GM23338 (cell line): ENCODE measurements at regions not wholly inside any gene's neighbourhood (a gene's known extent, or its start where the extent isn't known, plus 50 kb on each side); places are given as distances from the start of the nearest gene placed in this dataset.

Experiments
- ATAC-seq: fragments of 200-7000 bp; cut with Tn5 transposase; 3 replicates; pipeline ENCODE4 v1.9.1; 2020
- DNase-seq: peaks from one replicate; pipeline ENCODE4 v3.0.0-alpha.2; 2015; ENCODE audit warnings: low spot score
- H2AFZ ChIP-seq: fragments of 200-600 bp; sonication (generic); 2 replicates; pipeline ENCODE4 v1.8.0; 2016; ENCODE audit warnings: antibody characterized with exemption, mild to moderate bottlenecking, moderate library complexity
- H3F3A ChIP-seq: fragments of 200-600 bp; sonication (generic); replicated peaks from 2 replicates; pipeline ENCODE4 v1.8.0; 2017; ENCODE audit warnings: antibody characterized with exemption, mixed run types, low read depth
- H3K27ac ChIP-seq: fragments of 200-600 bp; sonication (generic); 2 replicates; pipeline ENCODE4 v1.6.1; 2016; ENCODE audit warnings: low read depth
- H3K27me3 ChIP-seq: fragments of 200-600 bp; sonication (generic); 2 replicates; pipeline ENCODE4 v1.8.0; 2016; ENCODE audit warnings: mild to moderate bottlenecking, mixed run types, moderate library complexity; ENCODE audit not compliant: insufficient read depth
- H3K36me3 ChIP-seq: fragments of 200-600 bp; sonication (generic); 2 replicates; pipeline ENCODE4 v1.8.0; 2016; ENCODE audit warnings: mild to moderate bottlenecking; ENCODE audit not compliant: insufficient read depth
- H3K4me1 ChIP-seq: fragments of 200-600 bp; sonication (generic); 2 replicates; pipeline ENCODE4 v1.8.0; 2016; ENCODE audit warnings: mild to moderate bottlenecking, moderate library complexity; ENCODE audit not compliant: insufficient read depth
- H3K4me2 ChIP-seq: fragments of 200-600 bp; sonication (generic); 2 replicates; pipeline ENCODE4 v1.7.1; 2017; ENCODE audit warnings: mixed run types
- H3K4me3 ChIP-seq: fragments of 200-600 bp; sonication (generic); 2 replicates; pipeline ENCODE4 v1.6.1; 2016; ENCODE audit warnings: mixed run types
- H3K79me2 ChIP-seq: fragments of 200-600 bp; sonication (generic); replicated peaks from 2 replicates; pipeline ENCODE4 v1.8.0; 2017; ENCODE audit warnings: mild to moderate bottlenecking; ENCODE audit not compliant: insufficient read depth
- H3K9me2 ChIP-seq: fragments of 200-600 bp; sonication (generic); 2 replicates; pipeline ENCODE4 v1.8.0; 2017; ENCODE audit not compliant: insufficient read depth
- H4K20me1 ChIP-seq: fragments of 200-600 bp; sonication (generic); replicated peaks from 2 replicates; pipeline ENCODE4 v1.8.0; 2017; ENCODE audit warnings: mild to moderate bottlenecking; ENCODE audit not compliant: insufficient read depth
- H3K27ac Mint-ChIP-seq: 2 replicates; pipeline ENCODE4 v1.8.0; 2020; ENCODE audit warnings: inconsistent platforms, mild to moderate bottlenecking, moderate library complexity, mixed read lengths
- H3K27me3 Mint-ChIP-seq: 3 replicates; pipeline ENCODE4 v1.8.0; 2022; ENCODE audit warnings: low read depth, mild to moderate bottlenecking, moderate library complexity, mixed read lengths, inconsistent platforms; ENCODE audit not compliant: insufficient read depth, poor library complexity
- H3K36me3 Mint-ChIP-seq: 3 replicates; pipeline ENCODE4 v1.8.0; 2021; ENCODE audit warnings: low read depth, mild to moderate bottlenecking, inconsistent platforms, moderate library complexity, mixed read lengths
- H3K4me1 Mint-ChIP-seq: 3 replicates; pipeline ENCODE4 v1.8.0; 2020; ENCODE audit warnings: mild to moderate bottlenecking, inconsistent platforms, mixed read lengths
- H3K4me3 Mint-ChIP-seq: 3 replicates; pipeline ENCODE4 v1.8.0; 2021; ENCODE audit warnings: moderate library complexity, mild to moderate bottlenecking, inconsistent platforms, mixed read lengths
- H3K9me3 Mint-ChIP-seq: 3 replicates; pipeline ENCODE4 v1.8.0; 2020; ENCODE audit warnings: moderate library complexity, mild to moderate bottlenecking, inconsistent platforms, mixed read lengths
- CREB1 ChIP-seq: fragments of 250-450 bp; sonication (Bioruptor Pico); IDR thresholded peaks from 2 replicates; pipeline ENCODE4 v1.5.0; 2020; ENCODE audit warnings: low read depth, mild to moderate bottlenecking, moderate library complexity
- EZH2 ChIP-seq: fragments of 200-600 bp; sonication (generic); IDR thresholded peaks from one replicate; pipeline ENCODE4 v1.8.0; 2017; ENCODE audit warnings: antibody characterized with exemption, mild to moderate bottlenecking, low read depth; ENCODE audit not compliant: unreplicated experiment
- EZH2phosphoT487 ChIP-seq: fragments of 200-600 bp; sonication (generic); IDR thresholded peaks from one replicate; pipeline ENCODE4 v1.8.1; 2018; ENCODE audit warnings: antibody characterized with exemption; ENCODE audit not compliant: unreplicated experiment
- JUNB ChIP-seq: IDR thresholded peaks from one replicate; pipeline ENCODE4 v1.6.1; 2016; ENCODE audit warnings: antibody characterized with exemption; ENCODE audit not compliant: unreplicated experiment
- NANOG ChIP-seq: IDR thresholded peaks from 2 replicates; pipeline ENCODE4 v1.6.1; 2016; ENCODE audit warnings: antibody characterized with exemption, borderline replicate concordance
- POLR2AphosphoS5 ChIP-seq: IDR thresholded peaks from 2 replicates; pipeline ENCODE4 v1.6.1; 2016; ENCODE audit warnings: antibody characterized with exemption, low read depth
- REST ChIP-seq: IDR thresholded peaks from one replicate; pipeline ENCODE4 v1.6.1; 2018; ENCODE audit warnings: antibody characterized with exemption; ENCODE audit not compliant: unreplicated experiment
- STAT1 ChIP-seq: IDR thresholded peaks from one replicate; pipeline ENCODE4 v1.6.1; 2016; ENCODE audit warnings: antibody characterized with exemption; ENCODE audit not compliant: unreplicated experiment
- ZNF114 ChIP-seq: fragments of 250-450 bp; sonication (Bioruptor Pico); IDR thresholded peaks from 2 replicates; pipeline ENCODE4 v1.5.0; 2020; ENCODE audit warnings: mild to moderate bottlenecking, moderate library complexity
- ZNF331 ChIP-seq: fragments of 250-450 bp; sonication (Bioruptor Pico); IDR thresholded peaks from 2 replicates; pipeline ENCODE4 v1.5.0; 2020; ENCODE audit warnings: low read depth, mild to moderate bottlenecking, moderate library complexity
- TF ChIP-seq, protein P1 (sequence below): IDR thresholded peaks from 2 replicates; pipeline ENCODE4 v1.6.1; 2016; ENCODE audit warnings: antibody characterized with exemption
- TF ChIP-seq, protein P2 (sequence below): fragments of 250-450 bp; sonication (Bioruptor Pico); IDR thresholded peaks from 2 replicates; pipeline ENCODE4 v1.5.0; 2020; ENCODE audit warnings: mild to moderate bottlenecking, moderate library complexity
- TF ChIP-seq, protein P3 (sequence below), 2 experiments: fragments of 200-600 bp in 1 of 2; sonication (generic) in 1 of 2; conservative IDR thresholded peaks; 2 replicates each; pipeline versions ENCODE4 v1.5.1 to v1.6.1; 2016 to 2017; ENCODE audit warnings: antibody characterized with exemption in 2 of 2, low read depth in 2 of 2, mild to moderate bottlenecking in 2 of 2, moderate library complexity in 1 of 2

GRCh38 chr6:141437011-141437410 lies 695.7 kb upstream of the GJE1 start:
- no peaks in the 10 kb centered on the region for H4K20me1 ChIP-seq
- no peak overlapping the region for H3K4me2 ChIP-seq
- Mint-ChIP-seq H3K27ac (no peak overlapping the region), H3K4me3 (no peak overlapping the region), H3K27me3 (no peaks in the 10 kb centered on the region), H3K9me3 (peaks cover 23% of the 10 kb centered on the region; the same call in 2 of the 3 replicates), H3K36me3 (peaks cover 19% of the 10 kb centered on the region), H3K4me1 (no peaks in the 10 kb centered on the region)
- no peaks in the 10 kb centered on the region for H3K36me3 ChIP-seq
- DNase-seq (no peak), ATAC-seq (no peak)
- no peaks in the 10 kb centered on the region for H3F3A ChIP-seq
- no peak overlapping the region for H3K4me3 ChIP-seq
- TF ChIP-seq POLR2AphosphoS5 (no peak), REST (no peak), STAT1 (no peak), NANOG (no peak), ZNF114 (CRISPR knock-in tag) (no peak), EZH2 (no peak), ZNF331 (CRISPR knock-in tag) (no peak), JUNB (no peak), EZH2phosphoT487 (no peak), CREB1 (CRISPR knock-in tag) (no peak)
- TF ChIP-seq, protein P1, sequence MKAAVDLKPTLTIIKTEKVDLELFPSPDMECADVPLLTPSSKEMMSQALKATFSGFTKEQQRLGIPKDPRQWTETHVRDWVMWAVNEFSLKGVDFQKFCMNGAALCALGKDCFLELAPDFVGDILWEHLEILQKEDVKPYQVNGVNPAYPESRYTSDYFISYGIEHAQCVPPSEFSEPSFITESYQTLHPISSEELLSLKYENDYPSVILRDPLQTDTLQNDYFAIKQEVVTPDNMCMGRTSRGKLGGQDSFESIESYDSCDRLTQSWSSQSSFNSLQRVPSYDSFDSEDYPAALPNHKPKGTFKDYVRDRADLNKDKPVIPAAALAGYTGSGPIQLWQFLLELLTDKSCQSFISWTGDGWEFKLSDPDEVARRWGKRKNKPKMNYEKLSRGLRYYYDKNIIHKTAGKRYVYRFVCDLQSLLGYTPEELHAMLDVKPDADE = no peak
- TF ChIP-seq, protein P2, sequence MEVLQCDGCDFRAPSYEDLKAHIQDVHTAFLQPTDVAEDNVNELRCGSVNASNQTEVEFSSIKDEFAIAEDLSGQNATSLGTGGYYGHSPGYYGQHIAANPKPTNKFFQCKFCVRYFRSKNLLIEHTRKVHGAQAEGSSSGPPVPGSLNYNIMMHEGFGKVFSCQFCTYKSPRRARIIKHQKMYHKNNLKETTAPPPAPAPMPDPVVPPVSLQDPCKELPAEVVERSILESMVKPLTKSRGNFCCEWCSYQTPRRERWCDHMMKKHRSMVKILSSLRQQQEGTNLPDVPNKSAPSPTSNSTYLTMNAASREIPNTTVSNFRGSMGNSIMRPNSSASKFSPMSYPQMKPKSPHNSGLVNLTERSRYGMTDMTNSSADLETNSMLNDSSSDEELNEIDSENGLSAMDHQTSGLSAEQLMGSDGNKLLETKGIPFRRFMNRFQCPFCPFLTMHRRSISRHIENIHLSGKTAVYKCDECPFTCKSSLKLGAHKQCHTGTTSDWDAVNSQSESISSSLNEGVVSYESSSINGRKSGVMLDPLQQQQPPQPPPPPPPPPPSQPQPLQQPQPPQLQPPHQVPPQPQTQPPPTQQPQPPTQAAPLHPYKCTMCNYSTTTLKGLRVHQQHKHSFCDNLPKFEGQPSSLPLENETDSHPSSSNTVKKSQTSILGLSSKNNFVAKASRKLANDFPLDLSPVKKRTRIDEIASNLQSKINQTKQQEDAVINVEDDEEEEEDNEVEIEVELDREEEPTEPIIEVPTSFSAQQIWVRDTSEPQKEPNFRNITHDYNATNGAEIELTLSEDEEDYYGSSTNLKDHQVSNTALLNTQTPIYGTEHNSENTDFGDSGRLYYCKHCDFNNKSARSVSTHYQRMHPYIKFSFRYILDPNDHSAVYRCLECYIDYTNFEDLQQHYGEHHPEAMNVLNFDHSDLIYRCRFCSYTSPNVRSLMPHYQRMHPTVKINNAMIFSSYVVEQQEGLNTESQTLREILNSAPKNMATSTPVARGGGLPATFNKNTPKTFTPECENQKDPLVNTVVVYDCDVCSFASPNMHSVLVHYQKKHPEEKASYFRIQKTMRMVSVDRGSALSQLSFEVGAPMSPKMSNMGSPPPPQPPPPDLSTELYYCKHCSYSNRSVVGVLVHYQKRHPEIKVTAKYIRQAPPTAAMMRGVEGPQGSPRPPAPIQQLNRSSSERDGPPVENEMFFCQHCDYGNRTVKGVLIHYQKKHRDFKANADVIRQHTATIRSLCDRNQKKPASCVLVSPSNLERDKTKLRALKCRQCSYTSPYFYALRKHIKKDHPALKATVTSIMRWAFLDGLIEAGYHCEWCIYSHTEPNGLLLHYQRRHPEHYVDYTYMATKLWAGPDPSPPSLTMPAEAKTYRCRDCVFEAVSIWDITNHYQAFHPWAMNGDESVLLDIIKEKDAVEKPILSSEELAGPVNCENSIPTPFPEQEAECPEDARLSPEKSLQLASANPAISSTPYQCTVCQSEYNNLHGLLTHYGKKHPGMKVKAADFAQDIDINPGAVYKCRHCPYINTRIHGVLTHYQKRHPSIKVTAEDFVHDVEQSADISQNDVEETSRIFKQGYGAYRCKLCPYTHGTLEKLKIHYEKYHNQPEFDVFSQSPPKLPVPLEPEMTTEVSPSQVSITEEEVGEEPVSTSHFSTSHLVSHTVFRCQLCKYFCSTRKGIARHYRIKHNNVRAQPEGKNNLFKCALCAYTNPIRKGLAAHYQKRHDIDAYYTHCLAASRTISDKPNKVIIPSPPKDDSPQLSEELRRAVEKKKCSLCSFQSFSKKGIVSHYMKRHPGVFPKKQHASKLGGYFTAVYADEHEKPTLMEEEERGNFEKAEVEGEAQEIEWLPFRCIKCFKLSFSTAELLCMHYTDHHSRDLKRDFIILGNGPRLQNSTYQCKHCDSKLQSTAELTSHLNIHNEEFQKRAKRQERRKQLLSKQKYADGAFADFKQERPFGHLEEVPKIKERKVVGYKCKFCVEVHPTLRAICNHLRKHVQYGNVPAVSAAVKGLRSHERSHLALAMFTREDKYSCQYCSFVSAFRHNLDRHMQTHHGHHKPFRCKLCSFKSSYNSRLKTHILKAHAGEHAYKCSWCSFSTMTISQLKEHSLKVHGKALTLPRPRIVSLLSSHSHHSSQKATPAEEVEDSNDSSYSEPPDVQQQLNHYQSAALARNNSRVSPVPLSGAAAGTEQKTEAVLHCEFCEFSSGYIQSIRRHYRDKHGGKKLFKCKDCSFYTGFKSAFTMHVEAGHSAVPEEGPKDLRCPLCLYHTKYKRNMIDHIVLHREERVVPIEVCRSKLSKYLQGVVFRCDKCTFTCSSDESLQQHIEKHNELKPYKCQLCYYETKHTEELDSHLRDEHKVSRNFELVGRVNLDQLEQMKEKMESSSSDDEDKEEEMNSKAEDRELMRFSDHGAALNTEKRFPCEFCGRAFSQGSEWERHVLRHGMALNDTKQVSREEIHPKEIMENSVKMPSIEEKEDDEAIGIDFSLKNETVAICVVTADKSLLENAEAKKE = no peak
- TF ChIP-seq, protein P3, sequence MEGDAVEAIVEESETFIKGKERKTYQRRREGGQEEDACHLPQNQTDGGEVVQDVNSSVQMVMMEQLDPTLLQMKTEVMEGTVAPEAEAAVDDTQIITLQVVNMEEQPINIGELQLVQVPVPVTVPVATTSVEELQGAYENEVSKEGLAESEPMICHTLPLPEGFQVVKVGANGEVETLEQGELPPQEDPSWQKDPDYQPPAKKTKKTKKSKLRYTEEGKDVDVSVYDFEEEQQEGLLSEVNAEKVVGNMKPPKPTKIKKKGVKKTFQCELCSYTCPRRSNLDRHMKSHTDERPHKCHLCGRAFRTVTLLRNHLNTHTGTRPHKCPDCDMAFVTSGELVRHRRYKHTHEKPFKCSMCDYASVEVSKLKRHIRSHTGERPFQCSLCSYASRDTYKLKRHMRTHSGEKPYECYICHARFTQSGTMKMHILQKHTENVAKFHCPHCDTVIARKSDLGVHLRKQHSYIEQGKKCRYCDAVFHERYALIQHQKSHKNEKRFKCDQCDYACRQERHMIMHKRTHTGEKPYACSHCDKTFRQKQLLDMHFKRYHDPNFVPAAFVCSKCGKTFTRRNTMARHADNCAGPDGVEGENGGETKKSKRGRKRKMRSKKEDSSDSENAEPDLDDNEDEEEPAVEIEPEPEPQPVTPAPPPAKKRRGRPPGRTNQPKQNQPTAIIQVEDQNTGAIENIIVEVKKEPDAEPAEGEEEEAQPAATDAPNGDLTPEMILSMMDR (conservative IDR thresholded peaks at IDR 0.05; ENCODE audit: low read depth in 2 of 2) = no peak
- H2AFZ ChIP-seq = no peak overlapping the region
- H3K4me1 ChIP-seq = no peaks in the 10 kb centered on the region
- H3K79me2 ChIP-seq = no peaks in the 10 kb centered on the region
- no peaks in the 10 kb centered on the region for H3K27me3 ChIP-seq
- no peak overlapping the region for H3K27ac ChIP-seq
- H3K9me2 ChIP-seq = peaks cover 4% of the 10 kb centered on the region; the same call in 1 of the 2 replicates
